K562 (cell line): ENCODE measurements at regions not wholly inside any gene's neighbourhood (a gene's known extent, or its start where the extent isn't known, plus 50 kb on each side); places are given as distances from the start of the nearest gene placed in this dataset.

Experiments used
- ATAC-seq: fragments of 200-7000 bp; cut with Tn5 transposase; 3 replicates; pipeline ENCODE4 v1.9.1; 2020; ENCODE audit warnings: moderate library complexity
- BruUV-seq: library from RNA; stranded (reverse); fragments of 400-500 nt; replicated peaks from 2 replicates; lab custom pipeline; 2021; lab: Mats Ljungman, UMichigan
- CTCF ChIA-PET: fragments of 300-600 bp; formaldehyde crosslinking; extraction: SDS; loops from one replicate; lab custom pipeline; 2021; ENCODE audit warnings: low intra/inter-chr PET ratio; lab: Yijun Ruan, JAX
- POLR2A ChIA-PET: fragments of 300-600, 350-650 bp; sonication (Branson Sonifier 250); formaldehyde crosslinking; extraction: SDS; loops from one replicate; lab custom pipeline; 2021; ENCODE audit warnings: antibody characterized with exemption, inconsistent platforms; lab: Yijun Ruan, JAX
- DNase-seq, 4 experiments: peaks; one replicate each; pipeline versions ENCODE4 v3.0.0 to v3.0.0-alpha.2; 2011 to 2018; ENCODE audit warnings: low spot score in 3 of 4, mixed read lengths in 3 of 4; ENCODE audit errors: extremely low read depth in 1 of 4
- FAIRE-seq: peaks from 2 replicates; lab custom pipeline; 2011; peaks lifted over from hg19 to GRCh38; lab: Jason Lieb, UNC
- H2AFZ ChIP-seq: 2 replicates; pipeline ENCODE4 v1.6.0; 2011; ENCODE audit warnings: low read depth, low read length, control low read depth, inconsistent platforms
- H3K27ac ChIP-seq: fragments of 200-600 bp; 3 replicates; pipeline ENCODE4 v1.8.0; 2011; ENCODE audit warnings: low read depth, mild to moderate bottlenecking, control low read depth, inconsistent platforms, low read length, moderate library complexity, mixed read lengths; ENCODE audit errors: extremely low read depth
- H3K27me3 ChIP-seq, 2 experiments: fragments of 300-600 bp in 1 of 2; 2 replicates in 1 of 2; 3 replicates in 1 of 2; pipeline versions ENCODE4 v1.6.0 to v1.8.0; 2011; ENCODE audit warnings: inconsistent platforms in 2 of 2, low read length in 2 of 2, mild to moderate bottlenecking in 1 of 2, mixed read lengths in 1 of 2, moderate library complexity in 1 of 2; ENCODE audit not compliant: control insufficient read depth in 2 of 2, insufficient read depth in 2 of 2
- H3K36me3 ChIP-seq: fragments of 300-600 bp; 3 replicates; pipeline ENCODE4 v1.8.0; 2011; ENCODE audit warnings: mild to moderate bottlenecking, low read length, inconsistent platforms; ENCODE audit not compliant: control insufficient read depth, insufficient read depth
- H3K4me1 ChIP-seq, 2 experiments: fragments of 200-600 bp in 1 of 2; replicated peaks in 1 of 2; 2 replicates in 1 of 2; 3 replicates in 1 of 2; pipeline versions ENCODE4 v1.5.1 to v1.8.0; 2011; ENCODE audit warnings: inconsistent platforms in 2 of 2, low read length in 2 of 2, mild to moderate bottlenecking in 1 of 2, mixed read lengths in 1 of 2, moderate library complexity in 1 of 2; ENCODE audit not compliant: control insufficient read depth in 2 of 2, insufficient read depth in 2 of 2
- H3K4me2 ChIP-seq: 2 replicates; pipeline ENCODE4 v1.6.1; 2011; ENCODE audit warnings: low read length, control low read depth, inconsistent platforms, mixed read lengths; ENCODE audit not compliant: insufficient read depth
- H3K4me3 ChIP-seq: fragments of 200-600 bp; sonication (generic), shearing (Covaris generic); 2 replicates; pipeline ENCODE4 v1.5.1; 2016; ENCODE audit warnings: control low read depth, inconsistent platforms
- H3K79me2 ChIP-seq: fragments of 200-600 bp; 3 replicates; pipeline ENCODE4 v1.8.0; 2011; ENCODE audit warnings: low read length, inconsistent platforms; ENCODE audit not compliant: control insufficient read depth, insufficient read depth
- H3K9ac ChIP-seq, 2 experiments: 2 replicates each; pipeline versions ENCODE4 v1.6.0 to v1.6.1; 2011; ENCODE audit warnings: low read depth in 2 of 2, low read length in 2 of 2, control low read depth in 1 of 2, inconsistent platforms in 1 of 2, mild to moderate bottlenecking in 1 of 2, mixed read lengths in 1 of 2; ENCODE audit not compliant: insufficient read depth in 1 of 2
- H3K9me1 ChIP-seq: one replicate; pipeline ENCODE4 v1.6.0; 2011; ENCODE audit warnings: inconsistent platforms, mild to moderate bottlenecking, low read length, moderate library complexity; ENCODE audit not compliant: control insufficient read depth, insufficient read depth
- H3K9me3 ChIP-seq: replicated peaks from 2 replicates; pipeline ENCODE4 v1.5.1; 2011; ENCODE audit warnings: low read depth, low read length, inconsistent platforms; ENCODE audit not compliant: control insufficient read depth, insufficient read depth
- H4K20me1 ChIP-seq: replicated peaks from 2 replicates; pipeline ENCODE4 v1.6.1; 2011; ENCODE audit warnings: low read length, inconsistent platforms, mixed read lengths; ENCODE audit not compliant: control insufficient read depth, insufficient read depth
- CBFA2T3 ChIP-seq: fragments of 450-650 bp; IDR thresholded peaks from 2 replicates; pipeline ENCODE4 v1.6.1; 2017
- CBX8 ChIP-seq: fragments of 200-600 bp; sonication (generic); IDR thresholded peaks from 2 replicates; pipeline ENCODE4 v1.6.1; 2012; ENCODE audit warnings: borderline replicate concordance, mixed run types, low read depth, mild to moderate bottlenecking, moderate library complexity, mixed read lengths, low read length, control low read depth, inconsistent platforms; ENCODE audit not compliant: poor library complexity, severe bottlenecking; ENCODE audit errors: extremely low read depth
- E2F6 ChIP-seq, 2 experiments: IDR thresholded peaks; 2 replicates each; pipeline ENCODE4 v1.6.1; 2011; ENCODE audit warnings: borderline replicate concordance in 1 of 2, control low read depth in 1 of 2, low read depth in 1 of 2, low read length in 1 of 2, mild to moderate bottlenecking in 1 of 2, mixed read lengths in 1 of 2, moderate library complexity in 1 of 2; ENCODE audit not compliant: insufficient read depth in 1 of 2, insufficient read length in 1 of 2, poor library complexity in 1 of 2, severe bottlenecking in 1 of 2; ENCODE audit errors: extremely low read depth in 1 of 2
- FOSL1 ChIP-seq: fragments of 200-800 bp; sonication (Bioruptor generic); conservative IDR thresholded peaks from 2 replicates; pipeline ENCODE4 v1.6.1; 2016; ENCODE audit warnings: missing genetic modification characterization, missing compliant biosample characterization
- IFI16 ChIP-seq: fragments of 250-450 bp; sonication (Bioruptor Pico); IDR thresholded peaks from 2 replicates; pipeline ENCODE4 v2.1.2; 2022; ENCODE audit warnings: mild to moderate bottlenecking, inconsistent platforms
- NR4A1 ChIP-seq, 2 experiments: fragments of 250-450 bp in 1 of 2; fragments of 450-650 bp in 1 of 2; sonication (Bioruptor Pico) in 1 of 2; IDR thresholded peaks; 2 replicates each; pipeline versions ENCODE4 v1.4.0 to v1.6.1; 2016 to 2020; ENCODE audit warnings: mild to moderate bottlenecking in 2 of 2, missing compliant biosample characterization in 1 of 2, missing genetic modification characterization in 1 of 2, moderate library complexity in 1 of 2
- POLR2G ChIP-seq: fragments of 200-400 bp; formaldehyde crosslinking; IDR thresholded peaks from 2 replicates; pipeline ENCODE4 v1.6.1; 2017; ENCODE audit warnings: low read depth, mild to moderate bottlenecking, antibody characterized with exemption, low read length, moderate library complexity
- POLR3A ChIP-seq: IDR thresholded peaks from 2 replicates; pipeline ENCODE4 v1.6.1; 2011; ENCODE audit warnings: borderline replicate concordance, mild to moderate bottlenecking, moderate library complexity; ENCODE audit not compliant: insufficient read length, insufficient read depth; ENCODE audit errors: extremely low read depth
- RBM14 ChIP-seq: fragments of 200-400 bp; formaldehyde crosslinking; IDR thresholded peaks from 2 replicates; pipeline ENCODE4 v1.6.1; 2018; ENCODE audit warnings: low read depth, mild to moderate bottlenecking, low read length, moderate library complexity, borderline replicate concordance; ENCODE audit not compliant: insufficient read depth
- SAFB2 ChIP-seq: fragments of 200-400 bp; formaldehyde crosslinking; IDR thresholded peaks from 2 replicates; pipeline ENCODE4 v1.6.1; 2018; ENCODE audit warnings: borderline replicate concordance, low read length, low read depth, moderate library complexity; ENCODE audit not compliant: severe bottlenecking
- TAL1 ChIP-seq: fragments of 450-650 bp; IDR thresholded peaks from 2 replicates; pipeline ENCODE4 v1.6.1; 2016; ENCODE audit warnings: mild to moderate bottlenecking
- ZNF212 ChIP-seq: fragments of 450-650 bp; formaldehyde crosslinking; IDR thresholded peaks from 2 replicates; pipeline ENCODE4 v1.4.0; 2020; ENCODE audit warnings: mild to moderate bottlenecking
- ZNF224 ChIP-seq: sonication (generic); formaldehyde crosslinking; IDR thresholded peaks from 2 replicates; pipeline ENCODE4 v1.8.0; 2022; ENCODE audit warnings: mild to moderate bottlenecking, missing genetic modification reagents
- ZNF347 ChIP-seq: fragments of 450-650 bp; formaldehyde crosslinking; IDR thresholded peaks from 2 replicates; pipeline ENCODE4 v1.4.0; 2020; ENCODE audit warnings: low read depth, mild to moderate bottlenecking, moderate library complexity
- ZNF780A ChIP-seq: fragments of 250-450 bp; sonication (Bioruptor Pico); IDR thresholded peaks from 2 replicates; pipeline ENCODE4 v1.5.0; 2021; ENCODE audit warnings: mild to moderate bottlenecking
- WGBS: fragments of 100-300 bp; shearing (Covaris generic); methylation state at CpG from one replicate; pipeline ENCODE4 v1.1.6; 2016; ENCODE audit warnings: low coverage, mixed read lengths; ENCODE audit not compliant: insufficient coverage; ENCODE audit errors: missing lambda C conversion rate; 5-methylcytosine and 5-hydroxymethylcytosine counted together
- in situ Hi-C: fragments of 300-500 bp; cut with MboI; formaldehyde crosslinking; loops from 4 replicates; pipeline ENCODE4 v1.15.0; 2018; ENCODE audit warnings: inconsistent platforms, mixed read lengths
- intact Hi-C: fragments of 100-400 bp; cut with micrococcal nuclease; formaldehyde crosslinking; loops from 2 replicates; pipeline ENCODE4 v1.14.2; 2022
- TF ChIP-seq, protein P1 (sequence below): fragments of 250-450 bp; sonication (Bioruptor Pico); IDR thresholded peaks from 2 replicates; pipeline ENCODE4 v1.5.0; 2021
- TF ChIP-seq, protein P2 (sequence below): IDR thresholded peaks from 2 replicates; pipeline ENCODE4 v1.6.1; 2012; ENCODE audit warnings: low read depth, low read length, improper control_type of control experiment, borderline replicate concordance

- BruUV-seq: no TSS peak
- ChIA-PET POLR2A (interaction anchor here (0.9 kb wide), 1 partner anchor 10 kb away, joined by 3 read pairs; no protein-coding TSS in a partner anchor), CTCF (no interaction called here)
- FAIRE-seq (no peak), ATAC-seq (no peak), DNase-seq (no peak)
- no peak overlapping the region for H3K9ac ChIP-seq
- intact Hi-C loops: loop anchor here (10.0 kb wide), 1 partner anchor 688 kb away; no protein-coding TSS in a partner anchor
- H3K36me3 ChIP-seq: no peaks in the 10 kb centered on the region
- no peaks in the 10 kb centered on the region for H3K79me2 ChIP-seq
- no peak overlapping the region for H2AFZ ChIP-seq
- H3K4me3 ChIP-seq: no peak overlapping the region
- no peaks in the 10 kb centered on the region for H3K4me1 ChIP-seq
- H4K20me1 ChIP-seq: no peaks in the 10 kb centered on the region
- 0% methylated on average over 4 of the region's 4 CpGs for WGBS
- no peaks in the 10 kb centered on the region for H3K9me3 ChIP-seq
- no peaks in the 10 kb centered on the region for H3K27me3 ChIP-seq
- no peaks in the 10 kb centered on the region for H3K9me1 ChIP-seq
- H3K27ac ChIP-seq: no peak overlapping the region
- H3K4me2 ChIP-seq: no peak overlapping the region
- in situ Hi-C loops: no loop called here
- TF ChIP-seq, protein P1, sequence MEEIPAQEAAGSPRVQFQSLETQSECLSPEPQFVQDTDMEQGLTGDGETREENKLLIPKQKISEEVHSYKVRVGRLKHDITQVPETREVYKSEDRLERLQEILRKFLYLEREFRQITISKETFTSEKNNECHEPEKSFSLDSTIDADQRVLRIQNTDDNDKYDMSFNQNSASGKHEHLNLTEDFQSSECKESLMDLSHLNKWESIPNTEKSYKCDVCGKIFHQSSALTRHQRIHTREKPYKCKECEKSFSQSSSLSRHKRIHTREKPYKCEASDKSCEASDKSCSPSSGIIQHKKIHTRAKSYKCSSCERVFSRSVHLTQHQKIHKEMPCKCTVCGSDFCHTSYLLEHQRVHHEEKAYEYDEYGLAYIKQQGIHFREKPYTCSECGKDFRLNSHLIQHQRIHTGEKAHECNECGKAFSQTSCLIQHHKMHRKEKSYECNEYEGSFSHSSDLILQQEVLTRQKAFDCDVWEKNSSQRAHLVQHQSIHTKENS: no peak
- TF ChIP-seq SAFB2: no peak
- no peak for TF ChIP-seq POLR2G
- no peak for TF ChIP-seq ZNF347 (CRISPR knock-in tag)
- TF ChIP-seq CBFA2T3: no peak
- no peak for TF ChIP-seq IFI16 (CRISPR knock-in tag)
- TF ChIP-seq POLR3A: no peak
- TF ChIP-seq TAL1: no peak
- no peak for TF ChIP-seq CBX8
- TF ChIP-seq RBM14: no peak
- no peak for TF ChIP-seq E2F6 (IDR thresholded peaks at IDR 0.05; ENCODE audit: borderline replicate concordance in 1 of 2, extremely low read depth in 1 of 2, insufficient read depth in 1 of 2, insufficient read length in 1 of 2, low read depth in 1 of 2, low read length in 1 of 2, poor library complexity in 1 of 2, severe bottlenecking in 1 of 2)
- TF ChIP-seq NR4A1 (CRISPR knock-in tag; IDR thresholded peaks at IDR 0.05): no peak
- no peak for TF ChIP-seq NR4A1 (tag; IDR thresholded peaks at IDR 0.05)
- TF ChIP-seq, protein P2, sequence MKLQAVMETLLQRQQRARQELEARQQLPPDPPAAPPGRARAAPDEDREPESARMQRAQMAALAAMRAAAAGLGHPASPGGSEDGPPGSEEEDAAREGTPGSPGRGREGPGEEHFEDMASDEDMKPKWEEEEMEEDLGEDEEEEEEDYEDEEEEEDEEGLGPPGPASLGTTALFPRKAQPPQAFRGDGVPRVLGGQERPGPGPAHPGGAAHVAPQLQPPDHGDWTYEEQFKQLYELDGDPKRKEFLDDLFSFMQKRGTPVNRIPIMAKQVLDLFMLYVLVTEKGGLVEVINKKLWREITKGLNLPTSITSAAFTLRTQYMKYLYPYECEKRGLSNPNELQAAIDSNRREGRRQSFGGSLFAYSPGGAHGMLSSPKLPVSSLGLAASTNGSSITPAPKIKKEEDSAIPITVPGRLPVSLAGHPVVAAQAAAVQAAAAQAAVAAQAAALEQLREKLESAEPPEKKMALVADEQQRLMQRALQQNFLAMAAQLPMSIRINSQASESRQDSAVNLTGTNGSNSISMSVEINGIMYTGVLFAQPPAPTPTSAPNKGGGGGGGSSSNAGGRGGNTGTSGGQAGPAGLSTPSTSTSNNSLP: no peak
- TF ChIP-seq ZNF224 (CRISPR knock-in tag): no peak
- TF ChIP-seq FOSL1 (tag): no peak
- TF ChIP-seq ZNF780A (CRISPR knock-in tag): no peak
- no peak for TF ChIP-seq ZNF212 (CRISPR knock-in tag)
Observed at GRCh38 chr7:17672783-17673182, 267.5 kb downstream of the SNX13 start.
